ENCODE measurements at regions not wholly inside any gene's neighbourhood (a gene's known extent, or its start where the extent isn't known, plus 50 kb on each side); places are given as distances from the start of the nearest gene placed in this dataset.

- 0% methylated on average over 2 of the region's 3 CpGs for WGBS (ENCODE audit: low lambda C conversion rate)
- intact Hi-C loops (cut with micrococcal nuclease; ENCODE audit: unreplicated experiment): no loop called here
- in situ Hi-C loops (cut with HindIII; ENCODE audit: extremely low pct_ligation_motif_present, low pct_unique_long_range_greater_than_20kb): no loop called here
- BruUV-seq (replicated peaks): no TSS peak
- H3K4me3 ChIP-seq (replicated peaks in 1 of 3; ENCODE audit: insufficient read depth in 1 of 3, low read depth in 2 of 3, low read length in 3 of 3): no peak overlapping the region
- H3K79me2 ChIP-seq (ENCODE audit: insufficient read depth, low read length): no peaks in the 10 kb centered on the region
- no peak overlapping the region for H3K9ac ChIP-seq (ENCODE audit: insufficient read depth, low read depth, low read length)
- H2AFZ ChIP-seq (ENCODE audit: low read length): no peak overlapping the region
- H3K9me3 ChIP-seq (ENCODE audit: low read length): peaks cover 65% of the 10 kb centered on the region
- H3K36me3 ChIP-seq (replicated peaks in 1 of 2; ENCODE audit: control insufficient read depth in 1 of 2, insufficient read depth in 2 of 2, low read length in 2 of 2): no peaks in the 10 kb centered on the region
- DNase-seq (ENCODE audit: low spot score): no peak
- no peak for ATAC-seq
- no peak overlapping the region for H3K27ac ChIP-seq (ENCODE audit: extremely low read length, insufficient read depth, low read length)
- POLR2A ChIA-PET: no interaction called here
- no peaks in the 10 kb centered on the region for H4K20me1 ChIP-seq (ENCODE audit: insufficient read depth, low read length)
- no peaks in the 10 kb centered on the region for H3K4me1 ChIP-seq (ENCODE audit: insufficient read depth, low read length)
- H3K4me2 ChIP-seq (ENCODE audit: low read depth, low read length): no peak overlapping the region
- no peak for TF ChIP-seq ATM (IDR thresholded peaks at IDR 0.05; ENCODE audit: borderline replicate concordance)
- TF ChIP-seq ZNF792 (CRISPR knock-in tag; IDR thresholded peaks at IDR 0.05): no peak
- TF ChIP-seq ZNF558 (CRISPR knock-in tag; IDR thresholded peaks at IDR 0.05; ENCODE audit: borderline replicate concordance): no peak
- no peak for TF ChIP-seq CTCF (CRISPR knock-in tag; IDR thresholded peaks at IDR 0.05)
- no peak for TF ChIP-seq ZMYM3 (CRISPR knock-in tag; IDR thresholded peaks at IDR 0.05)
- TF ChIP-seq REL (CRISPR knock-in tag; conservative IDR thresholded peaks at IDR 0.05): no peak
- TF ChIP-seq GPN1 (CRISPR knock-in tag; IDR thresholded peaks at IDR 0.05; ENCODE audit: borderline replicate concordance): no peak
- TF ChIP-seq KDM4B (CRISPR knock-in tag; IDR thresholded peaks at IDR 0.05): no peak
- TF ChIP-seq MIER2 (CRISPR knock-in tag; IDR thresholded peaks at IDR 0.05): no peak
- TF ChIP-seq WIZ (CRISPR knock-in tag; IDR thresholded peaks at IDR 0.05): no peak
- no peak for TF ChIP-seq ZNF503 (CRISPR knock-in tag; IDR thresholded peaks at IDR 0.05)
- TF ChIP-seq ZNF136 (CRISPR knock-in tag; IDR thresholded peaks at IDR 0.05; ENCODE audit: low read depth): no peak
- no peak for FAIRE-seq
- no peaks in the 10 kb centered on the region for H3K27me3 ChIP-seq (ENCODE audit: control insufficient read depth in 1 of 2, insufficient read depth in 2 of 2, low read length in 2 of 2)
- CTCF ChIA-PET (ENCODE audit: low intra/inter-chr PET ratio, low total read pairs): no interaction called here
Observed at GRCh38 chr1:106880226-106880625, 176.2 kb upstream of the PRMT6 start.
